ENCODE measurements at regions not wholly inside any gene's neighbourhood (a gene's known extent, or its start where the extent isn't known, plus 50 kb on each side); places are given as distances from the start of the nearest gene placed in this dataset.

DNA sequence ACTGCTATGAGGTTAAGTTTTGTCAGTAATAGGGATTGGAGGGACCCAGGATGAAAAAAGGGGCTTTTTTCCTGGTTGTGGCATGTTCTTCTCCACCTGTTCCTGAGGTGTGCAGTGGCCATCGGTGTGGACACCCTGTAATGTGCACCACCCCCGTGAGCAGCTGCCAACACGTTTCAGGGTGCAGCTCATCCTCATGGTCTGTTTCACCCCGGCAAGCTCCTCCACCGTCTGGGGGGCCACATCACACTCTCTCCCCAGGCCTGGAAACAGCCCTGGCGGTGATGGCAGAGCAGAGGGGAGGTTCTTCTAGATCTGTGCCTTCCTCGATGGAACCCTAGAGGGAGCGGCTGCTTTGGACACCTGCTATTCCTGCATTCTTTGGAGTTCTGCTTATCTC, 435.4 kb downstream of the MATN1 start:
- Histone ChIP-seq H3K79me2 (ENCODE audit: control insufficient read depth, insufficient read depth, low read length) (no peaks in the 10 kb centered on the region), H3K9me1 (ENCODE audit: control insufficient read depth, extremely low read depth, insufficient read depth, low read length) (no peaks in the 10 kb centered on the region), H3K4me2 (ENCODE audit: control insufficient read depth, extremely low read depth, insufficient read depth, low read depth, low read length) (no peak overlapping the region), H3K9me3 (ENCODE audit: control insufficient read depth, low read depth, low read length) (no peaks in the 10 kb centered on the region), H3K36me3 (ENCODE audit: control insufficient read depth in 2 of 2, extremely low read depth in 1 of 2, insufficient read depth in 2 of 2, low read length in 2 of 2) (no peaks in the 10 kb centered on the region), H2AFZ (ENCODE audit: control insufficient read depth, low read length) (no peak overlapping the region), H3K27ac (ENCODE audit: control insufficient read depth, insufficient read depth, low read length) (no peak overlapping the region), H3K9ac (ENCODE audit: control insufficient read depth, extremely low read depth, insufficient read depth, low read length) (no peak overlapping the region), H3K4me3 (ENCODE audit: control insufficient read depth in 2 of 3, extremely low read depth in 1 of 3, insufficient read depth in 2 of 3, low read depth in 1 of 3, low read length in 3 of 3) (no peak overlapping the region), H3K27me3 (ENCODE audit: control insufficient read depth, extremely low read depth, insufficient read depth, low read length) (peaks cover 8% of the 10 kb centered on the region), H4K20me1 (ENCODE audit: control insufficient read depth, extremely low read depth, insufficient read depth, low read length) (no peaks in the 10 kb centered on the region), H3K4me1 (ENCODE audit: control insufficient read depth, extremely low read depth, insufficient read depth, low read length) (no peaks in the 10 kb centered on the region)
- DNase-seq (ENCODE audit: low read depth, low spot score) (no peak), FAIRE-seq (no peak)
- TF ChIP-seq, protein P1, sequence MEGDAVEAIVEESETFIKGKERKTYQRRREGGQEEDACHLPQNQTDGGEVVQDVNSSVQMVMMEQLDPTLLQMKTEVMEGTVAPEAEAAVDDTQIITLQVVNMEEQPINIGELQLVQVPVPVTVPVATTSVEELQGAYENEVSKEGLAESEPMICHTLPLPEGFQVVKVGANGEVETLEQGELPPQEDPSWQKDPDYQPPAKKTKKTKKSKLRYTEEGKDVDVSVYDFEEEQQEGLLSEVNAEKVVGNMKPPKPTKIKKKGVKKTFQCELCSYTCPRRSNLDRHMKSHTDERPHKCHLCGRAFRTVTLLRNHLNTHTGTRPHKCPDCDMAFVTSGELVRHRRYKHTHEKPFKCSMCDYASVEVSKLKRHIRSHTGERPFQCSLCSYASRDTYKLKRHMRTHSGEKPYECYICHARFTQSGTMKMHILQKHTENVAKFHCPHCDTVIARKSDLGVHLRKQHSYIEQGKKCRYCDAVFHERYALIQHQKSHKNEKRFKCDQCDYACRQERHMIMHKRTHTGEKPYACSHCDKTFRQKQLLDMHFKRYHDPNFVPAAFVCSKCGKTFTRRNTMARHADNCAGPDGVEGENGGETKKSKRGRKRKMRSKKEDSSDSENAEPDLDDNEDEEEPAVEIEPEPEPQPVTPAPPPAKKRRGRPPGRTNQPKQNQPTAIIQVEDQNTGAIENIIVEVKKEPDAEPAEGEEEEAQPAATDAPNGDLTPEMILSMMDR (optimal IDR thresholded peaks at IDR 0.05 in 1 of 3, IDR thresholded peaks at IDR 0.05 in 1 of 3, conservative IDR thresholded peaks at IDR 0.05 in 1 of 3; ENCODE audit: extremely low read depth in 1 of 3, insufficient read depth in 2 of 3, low read length in 3 of 3), result no peak
- TF ChIP-seq EZH2 (IDR thresholded peaks at IDR 0.05; ENCODE audit: low read length), result no peak
- dilution Hi-C loops (cut with MboI; ENCODE audit: extremely low pct_ligation_motif_present, low sequenced_read_pairs), result no loop called here

- Histone ChIP-seq H3K27me3 (ENCODE audit: control insufficient read depth, extremely low read depth, insufficient read depth, low read length) (peaks cover 8% of the 10 kb centered on the region), H3K4me2 (ENCODE audit: control insufficient read depth, extremely low read depth, insufficient read depth, low read depth, low read length) (no peak overlapping the region), H3K79me2 (ENCODE audit: control insufficient read depth, insufficient read depth, low read length) (no peaks in the 10 kb centered on the region), H3K4me3 (ENCODE audit: control insufficient read depth in 2 of 3, extremely low read depth in 1 of 3, insufficient read depth in 2 of 3, low read depth in 1 of 3, low read length in 3 of 3) (no peak overlapping the region), H3K4me1 (ENCODE audit: control insufficient read depth, extremely low read depth, insufficient read depth, low read length) (no peaks in the 10 kb centered on the region), H3K36me3 (ENCODE audit: control insufficient read depth in 2 of 2, extremely low read depth in 1 of 2, insufficient read depth in 2 of 2, low read length in 2 of 2) (no peaks in the 10 kb centered on the region), H2AFZ (ENCODE audit: control insufficient read depth, low read length) (no peak overlapping the region), H4K20me1 (ENCODE audit: control insufficient read depth, extremely low read depth, insufficient read depth, low read length) (no peaks in the 10 kb centered on the region), H3K9ac (ENCODE audit: control insufficient read depth, extremely low read depth, insufficient read depth, low read length) (no peak overlapping the region), H3K9me1 (ENCODE audit: control insufficient read depth, extremely low read depth, insufficient read depth, low read length) (no peaks in the 10 kb centered on the region), H3K9me3 (ENCODE audit: control insufficient read depth, low read depth, low read length) (no peaks in the 10 kb centered on the region), H3K27ac (ENCODE audit: control insufficient read depth, insufficient read depth, low read length) (no peak overlapping the region)
- TF ChIP-seq, protein P1 (optimal IDR thresholded peaks at IDR 0.05 in 1 of 3, IDR thresholded peaks at IDR 0.05 in 1 of 3, conservative IDR thresholded peaks at IDR 0.05 in 1 of 3; ENCODE audit: extremely low read depth in 1 of 3, insufficient read depth in 2 of 3, low read length in 3 of 3), result no peak
- no peak for TF ChIP-seq EZH2 (IDR thresholded peaks at IDR 0.05; ENCODE audit: low read length)
- dilution Hi-C loops (cut with MboI; ENCODE audit: extremely low pct_ligation_motif_present, low sequenced_read_pairs), result no loop called here
- no peak for FAIRE-seq
- DNase-seq (ENCODE audit: low read depth, low spot score), result no peak
Measured at GRCh38 chr1:30286988-30287839, 436.2 kb downstream of the MATN1 start.

Data from keratinocyte (primary cell).